ENCODE measurements at regions not wholly inside any gene's neighbourhood (a gene's known extent, or its start where the extent isn't known, plus 50 kb on each side); places are given as distances from the start of the nearest gene placed in this dataset.

DNA sequence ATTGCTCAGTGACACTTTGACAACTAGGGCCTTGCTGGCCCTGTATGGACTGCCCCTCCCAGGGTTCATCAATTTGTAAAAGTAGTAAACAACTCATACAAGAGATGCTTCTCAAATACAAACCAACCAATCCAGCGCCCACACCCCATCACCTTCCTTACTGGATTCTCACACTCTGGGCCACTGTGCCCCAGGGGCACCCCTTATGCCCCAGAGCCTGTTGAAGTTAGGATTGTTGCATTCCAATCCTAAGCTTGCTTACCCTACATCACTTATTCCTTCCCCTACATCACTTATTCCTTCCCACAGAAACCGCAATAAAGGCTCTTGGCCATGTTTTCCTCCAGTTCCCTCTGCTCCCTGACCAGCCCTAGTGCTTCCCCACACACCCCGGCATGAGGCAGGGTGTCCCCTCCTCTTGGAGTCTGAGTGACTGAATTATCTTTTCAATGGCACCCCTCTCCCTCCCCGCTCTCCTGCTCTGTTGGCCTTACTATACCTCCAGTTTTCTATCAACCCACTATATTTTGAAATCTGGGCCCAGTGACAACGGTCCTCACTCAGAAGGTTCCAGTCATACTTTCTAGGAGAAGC, 182.4 kb upstream of the S1PR3 start:
- TF ChIP-seq, protein P1, sequence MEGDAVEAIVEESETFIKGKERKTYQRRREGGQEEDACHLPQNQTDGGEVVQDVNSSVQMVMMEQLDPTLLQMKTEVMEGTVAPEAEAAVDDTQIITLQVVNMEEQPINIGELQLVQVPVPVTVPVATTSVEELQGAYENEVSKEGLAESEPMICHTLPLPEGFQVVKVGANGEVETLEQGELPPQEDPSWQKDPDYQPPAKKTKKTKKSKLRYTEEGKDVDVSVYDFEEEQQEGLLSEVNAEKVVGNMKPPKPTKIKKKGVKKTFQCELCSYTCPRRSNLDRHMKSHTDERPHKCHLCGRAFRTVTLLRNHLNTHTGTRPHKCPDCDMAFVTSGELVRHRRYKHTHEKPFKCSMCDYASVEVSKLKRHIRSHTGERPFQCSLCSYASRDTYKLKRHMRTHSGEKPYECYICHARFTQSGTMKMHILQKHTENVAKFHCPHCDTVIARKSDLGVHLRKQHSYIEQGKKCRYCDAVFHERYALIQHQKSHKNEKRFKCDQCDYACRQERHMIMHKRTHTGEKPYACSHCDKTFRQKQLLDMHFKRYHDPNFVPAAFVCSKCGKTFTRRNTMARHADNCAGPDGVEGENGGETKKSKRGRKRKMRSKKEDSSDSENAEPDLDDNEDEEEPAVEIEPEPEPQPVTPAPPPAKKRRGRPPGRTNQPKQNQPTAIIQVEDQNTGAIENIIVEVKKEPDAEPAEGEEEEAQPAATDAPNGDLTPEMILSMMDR (IDR thresholded peaks at IDR 0.05; ENCODE audit: low read depth, low read length) = no peak
- no peak for TF ChIP-seq EZH2phosphoT487 (IDR thresholded peaks at IDR 0.05; ENCODE audit: low read depth)
